GM12865 (cell line): ENCODE measurements at regions not wholly inside any gene's neighbourhood (a gene's known extent, or its start where the extent isn't known, plus 50 kb on each side); places are given as distances from the start of the nearest gene placed in this dataset.

Source experiments
- DNase-seq: peaks from one replicate; pipeline ENCODE4 v3.0.0; 2010; ENCODE audit warnings: low read depth
- H3K4me3 ChIP-seq: 2 replicates; pipeline ENCODE4 v1.5.1; 2011; ENCODE audit warnings: mild to moderate bottlenecking, low read depth, low read length, control low read depth
- TF ChIP-seq, protein P1 (sequence below): IDR thresholded peaks from 2 replicates; pipeline ENCODE4 v1.5.1; 2011; ENCODE audit warnings: low read length, control low read depth, low read depth, inconsistent platforms; ENCODE audit not compliant: insufficient read depth; ENCODE audit errors: missing control alignments

DNA sequence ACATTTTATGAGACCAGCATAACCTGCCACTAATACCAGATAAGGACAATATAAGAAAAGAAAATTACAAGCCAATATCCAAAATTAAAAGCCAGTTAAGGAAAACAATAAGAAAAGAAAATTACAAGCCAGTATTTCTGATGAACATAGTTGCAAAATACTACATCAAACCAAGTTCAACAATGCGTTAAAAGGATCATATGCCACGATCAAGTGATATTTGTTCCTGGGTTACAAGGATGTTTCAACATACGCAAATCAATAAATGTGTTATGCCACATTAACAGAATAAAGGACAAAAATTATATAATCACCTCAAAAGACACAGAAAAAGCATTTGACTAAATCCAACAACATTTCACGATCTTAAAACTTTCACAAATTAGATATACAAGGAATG, 431.9 kb downstream of the ELAVL2 start:
- DNase-seq, result no peak
- TF ChIP-seq, protein P1, sequence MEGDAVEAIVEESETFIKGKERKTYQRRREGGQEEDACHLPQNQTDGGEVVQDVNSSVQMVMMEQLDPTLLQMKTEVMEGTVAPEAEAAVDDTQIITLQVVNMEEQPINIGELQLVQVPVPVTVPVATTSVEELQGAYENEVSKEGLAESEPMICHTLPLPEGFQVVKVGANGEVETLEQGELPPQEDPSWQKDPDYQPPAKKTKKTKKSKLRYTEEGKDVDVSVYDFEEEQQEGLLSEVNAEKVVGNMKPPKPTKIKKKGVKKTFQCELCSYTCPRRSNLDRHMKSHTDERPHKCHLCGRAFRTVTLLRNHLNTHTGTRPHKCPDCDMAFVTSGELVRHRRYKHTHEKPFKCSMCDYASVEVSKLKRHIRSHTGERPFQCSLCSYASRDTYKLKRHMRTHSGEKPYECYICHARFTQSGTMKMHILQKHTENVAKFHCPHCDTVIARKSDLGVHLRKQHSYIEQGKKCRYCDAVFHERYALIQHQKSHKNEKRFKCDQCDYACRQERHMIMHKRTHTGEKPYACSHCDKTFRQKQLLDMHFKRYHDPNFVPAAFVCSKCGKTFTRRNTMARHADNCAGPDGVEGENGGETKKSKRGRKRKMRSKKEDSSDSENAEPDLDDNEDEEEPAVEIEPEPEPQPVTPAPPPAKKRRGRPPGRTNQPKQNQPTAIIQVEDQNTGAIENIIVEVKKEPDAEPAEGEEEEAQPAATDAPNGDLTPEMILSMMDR, result no peak
- H3K4me3 ChIP-seq, result no peak overlapping the region

DNA sequence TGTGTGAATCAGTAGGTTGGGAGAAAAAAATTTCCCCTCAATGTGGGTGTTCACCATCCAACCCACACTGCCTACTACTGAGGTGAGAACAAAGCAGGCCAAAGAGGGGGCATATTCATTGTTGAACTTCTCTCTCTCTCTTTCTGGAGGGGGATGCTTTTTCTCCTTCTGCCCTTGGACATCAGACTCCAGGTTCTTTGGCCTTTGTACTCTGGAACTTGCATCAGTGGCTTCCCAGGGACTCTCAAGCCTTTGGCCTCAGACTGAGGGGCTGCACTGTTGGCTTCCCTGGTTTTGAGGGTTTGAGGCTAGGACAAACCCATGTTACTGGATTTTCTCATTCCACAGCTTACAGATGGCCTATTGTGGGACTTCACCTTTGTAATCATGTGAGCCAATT, 417.2 kb downstream of the ELAVL2 start:
- TF ChIP-seq, protein P1, result no peak
- DNase-seq, result no peak

DNA sequence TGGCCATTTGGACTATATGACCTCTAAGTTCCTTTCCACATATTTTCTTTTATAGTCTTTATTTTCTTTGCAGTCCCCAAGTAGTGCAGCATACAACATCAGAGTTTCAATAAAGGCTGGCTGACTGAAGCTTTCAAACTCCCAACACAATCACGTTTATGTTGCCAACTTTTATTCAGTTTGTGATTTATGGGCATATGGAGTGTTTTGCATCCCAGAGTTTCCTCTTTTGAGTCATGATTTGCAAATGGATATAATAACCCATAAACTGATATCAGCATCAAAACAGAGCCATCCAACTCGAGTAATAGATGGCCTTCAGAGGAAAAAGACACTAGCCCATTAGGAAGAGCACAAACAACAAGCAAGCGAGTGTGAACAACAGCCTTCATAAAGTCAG, 414.0 kb downstream of the ELAVL2 start:
- TF ChIP-seq, protein P1, result no peak
- H3K4me3 ChIP-seq, result no peak overlapping the region

More for the DNA sequence above, 417.2 kb downstream of the ELAVL2 start:
- H3K4me3 ChIP-seq, result no peak overlapping the region

DNA sequence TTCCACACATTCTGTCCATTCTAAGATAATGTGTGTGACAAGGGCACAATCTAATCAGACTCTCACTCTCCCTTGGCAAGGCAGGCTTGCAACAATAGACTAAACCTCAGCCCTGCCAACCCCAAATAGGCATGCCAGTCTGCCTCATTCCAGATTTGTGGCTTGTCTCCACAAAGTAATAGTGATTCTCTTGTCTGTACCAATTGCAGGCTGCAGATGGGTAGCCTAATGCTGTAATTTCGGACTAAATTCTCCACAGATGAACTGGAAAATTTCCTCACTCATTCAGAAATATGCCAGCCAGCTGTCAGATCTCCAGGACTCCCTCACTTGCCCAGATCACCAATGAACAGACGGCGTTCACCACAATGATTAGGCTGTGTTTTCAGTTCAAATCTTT, 413.6 kb downstream of the ELAVL2 start:
- no peak overlapping the region for H3K4me3 ChIP-seq
- DNase-seq, result no peak
- TF ChIP-seq, protein P1, result no peak

More for the DNA sequence above, 414.0 kb downstream of the ELAVL2 start:
- DNase-seq, result no peak

DNA sequence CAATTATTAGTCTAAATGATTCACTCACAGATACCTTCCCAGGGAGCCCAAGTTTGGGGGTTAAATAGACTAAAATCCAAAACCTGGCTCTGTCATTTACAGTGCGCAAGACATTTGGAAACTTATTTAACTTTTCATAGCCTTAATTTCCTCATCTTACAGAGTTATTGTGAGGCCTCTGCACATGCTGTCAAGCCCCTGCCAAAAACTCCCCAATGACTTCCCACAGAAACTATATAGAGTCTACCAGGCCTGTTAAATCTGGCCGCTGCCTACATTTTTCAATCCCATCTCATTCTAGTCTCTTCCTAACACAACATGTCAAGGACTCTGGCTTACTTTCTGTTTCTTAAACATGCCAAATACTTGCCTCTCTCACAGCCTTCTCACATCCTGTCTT, 412.5 kb downstream of the ELAVL2 start:
- DNase-seq, result no peak
- TF ChIP-seq, protein P1, result no peak
- no peak overlapping the region for H3K4me3 ChIP-seq

DNA sequence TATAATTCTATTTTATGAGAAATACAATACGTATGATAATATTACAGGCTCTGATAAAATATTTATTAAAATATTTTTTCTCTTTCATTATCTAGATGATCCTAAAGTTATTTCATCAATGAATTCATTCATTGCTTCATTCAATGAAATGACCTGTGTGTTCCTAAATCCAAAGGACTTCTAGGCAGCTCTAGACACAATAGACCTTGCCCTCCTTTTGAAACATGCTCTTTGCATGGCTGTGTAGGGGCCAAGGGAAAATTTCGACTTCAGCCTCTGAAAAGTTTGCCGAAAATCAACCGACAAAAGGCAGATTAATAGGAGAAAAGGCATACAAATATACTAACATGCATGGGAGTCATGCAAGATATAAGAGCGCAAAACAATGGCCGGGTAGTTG, 402.0 kb downstream of the ELAVL2 start:
- no peak overlapping the region for H3K4me3 ChIP-seq
- DNase-seq, result no peak
- TF ChIP-seq, protein P1, result no peak

DNA sequence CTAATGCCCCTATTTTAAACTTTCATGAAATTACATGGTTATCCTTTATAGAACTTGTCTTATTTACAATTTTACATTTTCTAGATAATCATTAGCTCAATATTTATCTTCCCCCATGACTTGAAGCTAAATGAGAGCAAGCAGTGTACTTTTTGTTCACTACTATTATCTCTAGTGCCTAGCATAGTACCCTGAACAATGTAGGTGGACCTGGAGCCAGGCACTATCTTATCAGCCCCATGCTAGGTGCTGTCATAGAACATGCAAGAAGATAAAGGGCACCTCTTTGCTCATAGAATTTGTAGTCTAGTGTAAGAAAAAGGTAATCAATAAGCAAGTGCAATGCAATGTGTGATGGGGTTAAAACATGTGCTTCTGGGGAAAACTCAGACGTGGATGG, 399.9 kb downstream of the ELAVL2 start:
- TF ChIP-seq, protein P1, result no peak
- no peak overlapping the region for H3K4me3 ChIP-seq
- DNase-seq, result no peak
